ENCODE measurements at regions not wholly inside any gene's neighbourhood (a gene's known extent, or its start where the extent isn't known, plus 50 kb on each side); places are given as distances from the start of the nearest gene placed in this dataset.
A peak's percentile ranks its signal among the peaks of the same experiment; 100 is the strongest.

GRCh38 chr12:9383585-9383984 is 175.4 kb upstream of the PZP start:
- no peak for TF ChIP-seq CTCF (conservative IDR thresholded peaks at IDR 0.05)
- no peaks in the 10 kb centered on the region for H3K4me1 Mint-ChIP-seq
- H3K27me3 Mint-ChIP-seq (ENCODE audit: low read depth) = no peaks in the 10 kb centered on the region
- H3K9me3 Mint-ChIP-seq = no peaks in the 10 kb centered on the region
- no peaks in the 10 kb centered on the region for H3K36me3 Mint-ChIP-seq (ENCODE audit: low read depth)
- no peak overlapping the region for H3K27ac Mint-ChIP-seq (ENCODE audit: unreplicated experiment)
- DNase-seq (ENCODE audit: low read depth, low spot score) = no peak
- no peak overlapping the region for H3K4me3 Mint-ChIP-seq

GRCh38 chr12:9381619-9382018 is 173.4 kb upstream of the PZP start:
- DNase-seq (ENCODE audit: low read depth, low spot score) = no peak

GRCh38 chr12:9380650-9381049 is 172.5 kb upstream of the PZP start:
- no peak overlapping the region for H3K27ac Mint-ChIP-seq (ENCODE audit: unreplicated experiment)
- no peaks in the 10 kb centered on the region for H3K9me3 Mint-ChIP-seq
- no peak overlapping the region for H3K4me3 Mint-ChIP-seq
- H3K27me3 Mint-ChIP-seq (ENCODE audit: low read depth) = no peaks in the 10 kb centered on the region
- DNase-seq (ENCODE audit: low read depth, low spot score) = no peak
- no peaks in the 10 kb centered on the region for H3K36me3 Mint-ChIP-seq (ENCODE audit: low read depth)
- no peaks in the 10 kb centered on the region for H3K4me1 Mint-ChIP-seq
- TF ChIP-seq CTCF (conservative IDR thresholded peaks at IDR 0.05) = no peak

More at GRCh38 chr12:9381619-9382018, 173.4 kb upstream of the PZP start:
- no peaks in the 10 kb centered on the region for H3K36me3 Mint-ChIP-seq (ENCODE audit: low read depth)
- no peak for TF ChIP-seq CTCF (conservative IDR thresholded peaks at IDR 0.05)
- no peak overlapping the region for H3K4me3 Mint-ChIP-seq
- H3K9me3 Mint-ChIP-seq = no peaks in the 10 kb centered on the region
- no peak overlapping the region for H3K27ac Mint-ChIP-seq (ENCODE audit: unreplicated experiment)
- no peaks in the 10 kb centered on the region for H3K4me1 Mint-ChIP-seq
- no peaks in the 10 kb centered on the region for H3K27me3 Mint-ChIP-seq (ENCODE audit: low read depth)

- no peak for DNase-seq (ENCODE audit: low read depth, low spot score)
- TF ChIP-seq CTCF (conservative IDR thresholded peaks at IDR 0.05) = no peak
- Mint-ChIP-seq H3K4me1 (no peaks in the 10 kb centered on the region), H3K9me3 (no peaks in the 10 kb centered on the region), H3K4me3 (no peak overlapping the region), H3K36me3 (ENCODE audit: low read depth) (no peaks in the 10 kb centered on the region), H3K27ac (ENCODE audit: unreplicated experiment) (peak overlapping the region; percentile 47), H3K27me3 (ENCODE audit: low read depth) (no peaks in the 10 kb centered on the region)
Measured at GRCh38 chr12:9379023-9379742, 171.0 kb upstream of the PZP start.

GRCh38 chr12:9378430-9378835 is 170.2 kb upstream of the PZP start:
- DNase-seq (ENCODE audit: low read depth, low spot score) = no peak
- Mint-ChIP-seq H3K27ac (ENCODE audit: unreplicated experiment) (no peak overlapping the region), H3K4me1 (no peaks in the 10 kb centered on the region), H3K27me3 (ENCODE audit: low read depth) (no peaks in the 10 kb centered on the region), H3K4me3 (no peak overlapping the region), H3K36me3 (ENCODE audit: low read depth) (no peaks in the 10 kb centered on the region), H3K9me3 (no peaks in the 10 kb centered on the region)
- TF ChIP-seq CTCF (conservative IDR thresholded peaks at IDR 0.05) = peak; percentile 47

All from neural crest cell (in vitro differentiated cells).